DOHH2 (cell line): ENCODE measurements at regions not wholly inside any gene's neighbourhood (a gene's known extent, or its start where the extent isn't known, plus 50 kb on each side); places are given as distances from the start of the nearest gene placed in this dataset.

ENCODE experiments used
- H3F3A ChIP-seq: fragments of 200-600 bp; sonication (generic), shearing (Covaris generic); 2 replicates; pipeline ENCODE4 v1.6.0; 2016; ENCODE audit warnings: antibody characterized with exemption, mild to moderate bottlenecking; ENCODE audit not compliant: control insufficient read depth, insufficient read depth
- H3K27ac ChIP-seq: fragments of 200-600 bp; sonication (generic); 2 replicates; pipeline ENCODE4 v1.5.1; 2014; ENCODE audit warnings: low read depth, mild to moderate bottlenecking, low read length, moderate library complexity
- H3K27me3 ChIP-seq: fragments of 200-600 bp; sonication (generic); 2 replicates; pipeline ENCODE4 v1.6.1; 2014; ENCODE audit warnings: mild to moderate bottlenecking, low read length, mixed read lengths; ENCODE audit not compliant: control insufficient read depth
- H3K36me3 ChIP-seq: fragments of 200-600 bp; sonication (generic); 2 replicates; pipeline ENCODE4 v1.6.1; 2014; ENCODE audit warnings: mild to moderate bottlenecking, low read length, moderate library complexity, mixed read lengths; ENCODE audit not compliant: control insufficient read depth
- H3K4me1 ChIP-seq: fragments of 200-600 bp; sonication (generic); 2 replicates; pipeline ENCODE4 v1.6.1; 2014; ENCODE audit warnings: mild to moderate bottlenecking, low read length, mixed read lengths; ENCODE audit not compliant: control insufficient read depth
- H3K4me2 ChIP-seq: fragments of 200-600 bp; sonication (generic); 2 replicates; pipeline ENCODE4 v1.6.0; 2014; ENCODE audit warnings: mild to moderate bottlenecking, low read length, moderate library complexity
- H3K4me3 ChIP-seq: fragments of 200-600 bp; sonication (generic); 2 replicates; pipeline ENCODE4 v1.5.1; 2014; ENCODE audit warnings: mild to moderate bottlenecking, low read length, mixed read lengths
- H3K79me2 ChIP-seq: fragments of 200-600 bp; sonication (generic); 2 replicates; pipeline ENCODE4 v1.6.1; 2014; ENCODE audit warnings: mild to moderate bottlenecking, low read length, mixed read lengths; ENCODE audit not compliant: control insufficient read depth
- H3K9me2 ChIP-seq: fragments of 200-600 bp; sonication (generic); replicated peaks from 2 replicates; pipeline ENCODE4 v1.6.1; 2014; ENCODE audit warnings: mild to moderate bottlenecking, low read length, mixed read lengths; ENCODE audit not compliant: control insufficient read depth
- H3K9me3 ChIP-seq: fragments of 200-600 bp; sonication (generic); 2 replicates; pipeline ENCODE4 v1.6.1; 2014; ENCODE audit warnings: antibody characterized with exemption, low read length, mixed read lengths; ENCODE audit not compliant: control insufficient read depth, insufficient read depth
- H4K20me1 ChIP-seq: fragments of 200-600 bp; sonication (generic); 2 replicates; pipeline ENCODE4 v1.6.0; 2014; ENCODE audit warnings: low read depth, mild to moderate bottlenecking, antibody characterized with exemption, low read length, moderate library complexity; ENCODE audit not compliant: control insufficient read depth, insufficient read depth
- CTCF ChIP-seq: fragments of 200-600 bp; sonication (generic); IDR thresholded peaks from one replicate; pipeline ENCODE4 v1.5.1; 2014; ENCODE audit warnings: antibody characterized with exemption, mild to moderate bottlenecking, low read depth, low read length; ENCODE audit not compliant: poor library complexity, severe bottlenecking
- EZH2phosphoT487 ChIP-seq: fragments of 200-600 bp; sonication (generic); IDR thresholded peaks from 2 replicates; pipeline ENCODE4 v1.6.1; 2017; ENCODE audit warnings: borderline replicate concordance, mild to moderate bottlenecking, antibody characterized with exemption, low read length, moderate library complexity, mixed read lengths

DNA sequence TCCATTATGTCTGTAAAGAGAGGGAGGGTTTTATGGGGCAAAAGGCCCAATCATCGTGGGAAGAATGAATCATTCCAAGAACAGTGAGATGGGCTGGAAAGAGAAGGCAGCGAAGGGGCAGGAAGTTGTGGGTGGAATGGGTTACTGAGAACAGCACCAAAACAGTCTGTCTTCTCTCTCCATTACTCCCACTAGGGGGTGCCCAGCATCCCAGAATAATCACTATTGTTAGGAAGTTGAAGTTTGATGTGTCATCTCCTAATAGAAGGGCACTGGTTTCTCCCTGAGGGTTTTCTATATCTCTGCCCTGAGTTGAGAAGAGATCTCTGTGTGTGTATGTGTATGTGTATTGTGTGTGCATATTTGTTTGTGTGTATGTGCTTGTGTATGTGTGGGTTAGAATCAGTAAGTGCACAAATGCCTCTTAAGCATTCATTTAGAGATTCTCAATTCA is 76.6 kb upstream of the MAP4K3 start:
- Histone ChIP-seq H3K4me1 (peaks cover 10% of the 10 kb centered on the region), H3F3A (no peaks in the 10 kb centered on the region), H3K4me3 (no peak overlapping the region), H3K9me2 (no peaks in the 10 kb centered on the region), H3K79me2 (no peaks in the 10 kb centered on the region), H3K27ac (no peak overlapping the region), H3K36me3 (no peaks in the 10 kb centered on the region), H3K9me3 (no peaks in the 10 kb centered on the region), H4K20me1 (no peaks in the 10 kb centered on the region), H3K27me3 (no peaks in the 10 kb centered on the region), H3K4me2 (peak overlapping the region; percentile 10; the same call in 1 of the 2 replicates)
- TF ChIP-seq CTCF = peak; percentile 70
- TF ChIP-seq EZH2phosphoT487 = no peak

GRCh38 chr2:39514825-39515224 is 77.7 kb upstream of the MAP4K3 start:
- H3K4me2 ChIP-seq = no peak overlapping the region
- H4K20me1 ChIP-seq = no peaks in the 10 kb centered on the region
- H3K4me3 ChIP-seq = no peak overlapping the region
- H3F3A ChIP-seq = no peaks in the 10 kb centered on the region
- H3K79me2 ChIP-seq = no peaks in the 10 kb centered on the region
- H3K4me1 ChIP-seq = peaks cover 10% of the 10 kb centered on the region
- no peak for TF ChIP-seq CTCF
- TF ChIP-seq EZH2phosphoT487 = no peak
- H3K27me3 ChIP-seq = no peaks in the 10 kb centered on the region
- no peaks in the 10 kb centered on the region for H3K9me3 ChIP-seq
- no peaks in the 10 kb centered on the region for H3K9me2 ChIP-seq
- no peaks in the 10 kb centered on the region for H3K36me3 ChIP-seq
- no peak overlapping the region for H3K27ac ChIP-seq

DNA sequence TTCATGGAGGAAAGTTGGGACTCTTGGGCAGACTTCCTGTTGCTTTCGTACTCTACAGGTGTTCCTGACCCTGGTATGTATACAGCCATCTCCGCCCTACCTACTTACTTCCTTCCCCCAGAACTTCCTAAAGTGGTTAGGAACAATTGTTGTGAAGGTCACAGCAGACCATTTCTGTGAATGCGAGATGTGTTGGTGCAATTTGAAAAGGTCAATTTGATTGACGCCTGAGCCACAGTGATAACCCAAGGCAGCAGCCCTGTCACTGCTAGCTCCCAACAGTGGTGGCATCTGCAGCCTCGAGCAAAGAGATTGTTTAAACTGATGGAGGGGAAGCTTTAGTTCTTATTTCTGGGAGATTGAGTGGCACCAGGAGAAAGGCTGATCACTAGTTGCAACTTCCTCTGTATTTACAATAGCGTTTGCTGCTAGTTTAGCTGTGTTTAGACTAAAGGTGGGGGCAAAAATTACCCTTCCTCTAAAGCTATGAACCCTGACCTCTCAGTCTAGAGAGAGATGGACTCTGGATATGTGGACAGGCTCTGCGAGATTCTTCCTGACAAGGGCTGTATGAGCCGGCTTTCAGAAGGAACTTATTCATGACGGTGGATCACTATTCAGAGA is 78.3 kb upstream of the MAP4K3 start:
- no peak overlapping the region for H3K27ac ChIP-seq
- no peaks in the 10 kb centered on the region for H3F3A ChIP-seq
- no peaks in the 10 kb centered on the region for H4K20me1 ChIP-seq
- peaks cover 10% of the 10 kb centered on the region for H3K4me1 ChIP-seq
- no peak overlapping the region for H3K4me2 ChIP-seq
- no peak overlapping the region for H3K4me3 ChIP-seq
- H3K9me2 ChIP-seq = no peaks in the 10 kb centered on the region
- no peaks in the 10 kb centered on the region for H3K79me2 ChIP-seq
- TF ChIP-seq CTCF (no peak), EZH2phosphoT487 (no peak)
- no peaks in the 10 kb centered on the region for H3K9me3 ChIP-seq
- no peaks in the 10 kb centered on the region for H3K36me3 ChIP-seq
- H3K27me3 ChIP-seq = no peaks in the 10 kb centered on the region
